ENCODE measurements at regions not wholly inside any gene's neighbourhood (a gene's known extent, or its start where the extent isn't known, plus 50 kb on each side); places are given as distances from the start of the nearest gene placed in this dataset.

GRCh38 chr1:5329068-5329739, 663.0 kb downstream of the NPHP4 start:
- Mint-ChIP-seq H3K4me3 (no peak overlapping the region), H3K9me3 (peaks cover 86% of the 10 kb centered on the region), H3K36me3 (peaks cover 85% of the 10 kb centered on the region), H3K4me1 (no peaks in the 10 kb centered on the region), H3K27me3 (ENCODE audit: low read depth) (peaks cover 20% of the 10 kb centered on the region), H3K27ac (no peak overlapping the region)
- CTCF ChIA-PET, result no interaction called here
- POLR2A ChIA-PET, result no interaction called here
- ATAC-seq (no peak), DNase-seq (ENCODE audit: low spot score) (no peak)
- TF ChIP-seq ATF2 (CRISPR knock-in tag; IDR thresholded peaks at IDR 0.05; ENCODE audit: borderline replicate concordance, low read depth), result no peak
- TF ChIP-seq USF1 (CRISPR knock-in tag; IDR thresholded peaks at IDR 0.05), result no peak
- TF ChIP-seq FOXP1 (CRISPR knock-in tag; IDR thresholded peaks at IDR 0.05; ENCODE audit: borderline replicate concordance), result no peak
- no peak for TF ChIP-seq ZSCAN18 (CRISPR knock-in tag; IDR thresholded peaks at IDR 0.05)
- TF ChIP-seq ATF6 (CRISPR knock-in tag; IDR thresholded peaks at IDR 0.05), result no peak
- no peak for TF ChIP-seq JUN (CRISPR knock-in tag; IDR thresholded peaks at IDR 0.05)

- Mint-ChIP-seq H3K4me3 (no peak overlapping the region), H3K27me3 (ENCODE audit: low read depth) (peaks cover 18% of the 10 kb centered on the region; the same call in 1 of the 2 replicates), H3K4me1 (no peaks in the 10 kb centered on the region), H3K36me3 (peaks cover 77% of the 10 kb centered on the region), H3K27ac (no peak overlapping the region), H3K9me3 (peaks cover 88% of the 10 kb centered on the region)
- ATAC-seq (no peak), DNase-seq (ENCODE audit: low spot score) (no peak)
- POLR2A ChIA-PET, result no interaction called here
- CTCF ChIA-PET, result no interaction called here
- no peak for TF ChIP-seq HMGXB4 (CRISPR knock-in tag; IDR thresholded peaks at IDR 0.05)
- no peak for TF ChIP-seq E2F5 (CRISPR knock-in tag; IDR thresholded peaks at IDR 0.05)
- TF ChIP-seq NFYB (CRISPR knock-in tag; conservative IDR thresholded peaks at IDR 0.05; ENCODE audit: low read depth), result no peak
- no peak for TF ChIP-seq RORB (CRISPR knock-in tag; IDR thresholded peaks at IDR 0.05)
- no peak for TF ChIP-seq USF2 (CRISPR knock-in tag; IDR thresholded peaks at IDR 0.05)
These were observed 667.3 kb downstream of the NPHP4 start for GRCh38 chr1:5324883-5325282.

Measured in WTC11 (cell line).